ENCODE measurements at regions not wholly inside any gene's neighbourhood (a gene's known extent, or its start where the extent isn't known, plus 50 kb on each side); places are given as distances from the start of the nearest gene placed in this dataset.

DNA sequence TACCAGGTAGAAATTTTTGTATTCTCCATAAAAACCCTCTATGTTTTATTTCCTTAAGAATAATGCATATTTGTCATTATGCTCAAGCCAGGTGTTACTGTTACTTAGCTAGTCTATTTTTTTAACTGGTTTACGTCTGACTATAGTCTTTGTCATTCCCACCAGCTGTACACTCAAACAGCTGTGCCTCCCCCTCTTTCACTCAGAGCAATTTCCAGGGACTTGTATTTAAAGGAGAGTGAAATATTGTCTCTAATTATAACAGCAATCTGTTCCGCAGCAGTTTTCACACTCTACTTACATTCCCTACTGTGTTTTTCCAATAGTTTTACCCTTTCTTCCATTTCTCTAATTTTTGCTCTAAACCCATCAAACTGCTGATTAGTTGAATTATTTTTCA, 813.6 kb upstream of the MIR17HG start:
- DNase-seq (ENCODE audit: low read depth), result no peak

DNA sequence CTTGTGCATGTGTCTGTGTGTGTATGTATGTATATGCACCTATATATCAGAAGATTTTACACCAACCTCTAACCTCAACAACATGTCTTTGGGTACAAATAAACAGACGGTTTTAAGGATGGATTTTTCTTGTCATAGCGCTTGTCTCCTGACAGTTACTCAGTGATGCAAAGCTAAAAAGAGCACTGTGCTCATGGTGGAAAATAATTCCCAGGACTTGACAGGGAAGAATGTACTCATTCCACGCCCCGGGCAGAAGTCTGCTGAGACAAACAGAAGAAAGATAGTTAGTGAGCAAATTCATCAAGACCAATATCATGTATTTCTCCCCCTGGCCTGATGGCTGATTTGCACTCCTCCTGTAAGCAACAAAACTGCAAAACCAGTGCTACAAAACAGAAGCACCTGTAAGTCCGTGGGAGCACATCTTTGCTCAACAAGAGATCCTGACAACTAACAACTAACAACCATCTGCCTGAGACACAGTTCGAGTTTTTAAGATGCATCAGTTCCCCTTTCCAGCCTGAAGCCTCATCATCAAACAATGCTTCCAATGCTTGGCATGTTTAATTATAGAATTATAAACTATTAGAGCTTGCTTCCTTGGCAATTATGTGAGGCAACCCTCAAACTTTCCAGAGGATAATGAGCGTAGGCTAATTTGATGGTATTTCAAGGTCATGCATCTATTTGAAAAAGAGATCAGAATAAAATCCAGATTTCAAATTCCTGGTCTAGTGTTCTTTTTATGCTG, 812.7 kb upstream of the MIR17HG start:
- no peak for DNase-seq (ENCODE audit: low read depth)

- no peak for DNase-seq (ENCODE audit: low read depth)
Observed at GRCh38 chr13:90535421-90535820, 812.1 kb upstream of the MIR17HG start.

- DNase-seq (ENCODE audit: low read depth), result no peak
Observed at GRCh38 chr13:90538063-90538462, 809.4 kb upstream of the MIR17HG start.

- no peak for DNase-seq (ENCODE audit: low read depth)
Observed at GRCh38 chr13:90541346-90541745, 806.1 kb upstream of the MIR17HG start.

- no peak for DNase-seq (ENCODE audit: low read depth)
Observed at GRCh38 chr13:90542959-90543505, 804.5 kb upstream of the MIR17HG start.

GRCh38 chr13:90545070-90545840, 802.2 kb upstream of the MIR17HG start:
- peak; percentile 16 for DNase-seq (ENCODE audit: low read depth)

DNA sequence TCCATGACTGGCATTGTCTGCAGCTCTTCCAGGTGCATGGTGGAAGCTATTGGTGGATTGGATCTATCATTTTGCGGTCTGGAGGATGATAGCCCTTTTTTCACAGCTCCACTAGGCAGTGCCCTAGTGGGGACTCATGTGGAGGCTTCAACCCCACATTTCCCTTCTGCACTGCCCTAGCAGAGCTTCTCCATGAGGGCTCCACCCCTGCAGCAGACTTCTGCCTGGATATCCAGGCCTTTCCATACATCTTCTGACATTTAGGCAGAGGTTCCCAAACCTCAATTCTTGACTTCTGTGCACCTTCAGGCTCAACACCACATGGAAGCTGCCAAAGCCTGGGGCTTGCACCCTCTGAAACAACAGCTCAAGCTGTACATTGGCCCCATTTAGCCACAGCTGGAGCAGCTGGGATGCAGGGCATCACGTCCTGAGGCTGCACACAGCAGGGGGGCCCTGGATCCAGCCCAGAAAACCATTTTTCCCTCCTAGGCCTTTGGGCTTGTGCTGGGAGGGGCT, 800.2 kb upstream of the MIR17HG start:
- DNase-seq (ENCODE audit: low read depth), result no peak

DNA sequence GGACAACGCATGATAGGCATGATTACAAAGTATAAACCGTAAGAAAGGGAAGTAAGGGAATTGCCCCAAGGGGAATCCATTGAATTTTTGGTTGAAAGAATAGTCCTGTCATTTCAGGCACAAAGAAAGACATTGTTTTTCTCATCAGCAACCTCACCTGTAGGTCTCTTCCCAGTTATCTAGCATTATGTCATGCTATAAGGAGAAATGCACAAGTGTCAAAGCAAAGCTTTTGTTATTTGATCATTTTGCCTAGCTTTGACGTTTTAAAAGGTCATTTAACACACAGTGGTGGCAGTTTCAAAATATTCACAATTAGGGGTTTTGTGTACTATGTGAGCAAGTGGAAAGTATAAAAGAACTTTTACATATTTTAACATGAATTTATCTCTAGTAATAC, 796.2 kb upstream of the MIR17HG start:
- no peak for DNase-seq (ENCODE audit: low read depth)

GRCh38 chr13:90552702-90553101, 794.8 kb upstream of the MIR17HG start:
- no peak for DNase-seq (ENCODE audit: low read depth)

GRCh38 chr13:90553159-90553558, 794.3 kb upstream of the MIR17HG start:
- DNase-seq (ENCODE audit: low read depth), result no peak

DNA sequence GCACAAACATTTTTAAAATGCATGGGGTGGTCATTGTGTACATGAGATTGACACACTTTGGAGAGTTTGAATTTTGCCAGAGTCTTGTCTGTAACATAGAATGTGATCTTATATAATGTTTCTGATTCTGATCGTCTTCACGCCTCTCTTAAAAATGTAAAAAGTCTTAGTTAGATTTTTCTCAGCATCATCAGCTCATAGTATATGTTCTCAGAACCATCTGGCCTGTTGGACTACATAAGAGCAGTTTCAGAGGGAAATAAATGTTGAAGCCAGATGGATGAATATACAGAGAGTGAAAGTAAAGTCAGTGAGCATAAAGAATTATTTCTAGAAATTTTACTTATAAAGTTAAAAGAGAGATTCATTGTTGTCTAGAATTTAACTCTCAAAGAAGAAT, 789.9 kb upstream of the MIR17HG start:
- DNase-seq (ENCODE audit: low read depth), result no peak

DNA sequence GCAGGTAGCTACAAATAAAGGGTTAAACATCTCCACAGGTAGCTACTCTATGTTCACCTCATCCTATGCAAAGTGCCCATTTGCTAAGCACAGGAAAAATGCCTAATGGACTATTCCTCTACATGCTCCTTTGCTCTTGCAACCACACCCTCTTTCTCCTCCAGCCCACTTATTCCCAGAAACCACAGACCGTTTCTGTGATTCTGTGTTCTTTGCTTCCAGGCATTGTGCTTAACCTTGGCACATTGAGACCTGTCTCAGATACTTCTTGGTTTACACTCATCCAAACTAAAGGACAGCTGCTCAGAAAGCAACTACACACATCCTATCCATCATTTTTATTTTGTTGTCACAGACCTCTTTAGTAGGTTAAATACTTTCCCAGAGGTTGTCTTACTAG, 785.0 kb upstream of the MIR17HG start:
- no peak for DNase-seq (ENCODE audit: low read depth)

DNA sequence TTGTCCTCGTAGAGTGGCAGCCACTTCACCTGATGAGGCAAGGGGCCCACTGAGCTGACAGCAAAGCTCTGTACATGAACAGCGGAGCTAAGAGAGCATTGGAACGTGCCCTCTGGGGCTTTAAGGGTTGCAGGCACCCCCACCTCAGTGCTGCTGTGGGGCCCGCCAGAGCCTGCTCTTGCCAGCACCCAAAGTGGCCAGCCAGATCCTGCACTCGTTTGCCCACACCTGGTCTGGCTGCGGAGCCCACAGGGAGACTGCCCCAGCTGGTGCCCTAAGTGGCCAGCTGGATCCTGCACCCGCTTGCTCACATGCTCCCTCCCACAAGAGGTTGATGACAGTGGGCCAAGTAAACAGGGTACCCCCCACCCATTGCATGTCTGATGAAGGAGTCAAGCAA, 783.4 kb upstream of the MIR17HG start:
- no peak for DNase-seq (ENCODE audit: low read depth)

DNA sequence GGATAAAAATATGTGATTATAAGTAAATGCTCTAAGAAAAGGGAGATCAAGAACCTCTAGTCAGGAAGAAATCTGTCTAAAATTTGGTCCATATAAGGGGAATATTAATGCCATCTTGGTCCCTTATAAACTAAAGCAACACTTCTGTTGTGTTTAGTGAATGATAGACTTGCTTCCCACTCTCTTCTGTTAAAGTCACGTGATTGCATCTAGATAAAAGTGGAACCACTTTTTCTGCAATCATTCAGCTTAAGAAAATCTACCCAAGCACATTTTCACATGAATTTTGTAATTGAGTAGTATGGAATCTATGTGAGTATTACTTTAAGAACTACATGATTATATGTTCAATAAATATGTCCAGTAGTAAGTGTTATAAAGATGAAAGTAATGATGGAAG, 782.9 kb upstream of the MIR17HG start:
- no peak for DNase-seq (ENCODE audit: low read depth)

GRCh38 chr13:90565985-90566713, 781.3 kb upstream of the MIR17HG start:
- DNase-seq (ENCODE audit: low read depth), result no peak

DNA sequence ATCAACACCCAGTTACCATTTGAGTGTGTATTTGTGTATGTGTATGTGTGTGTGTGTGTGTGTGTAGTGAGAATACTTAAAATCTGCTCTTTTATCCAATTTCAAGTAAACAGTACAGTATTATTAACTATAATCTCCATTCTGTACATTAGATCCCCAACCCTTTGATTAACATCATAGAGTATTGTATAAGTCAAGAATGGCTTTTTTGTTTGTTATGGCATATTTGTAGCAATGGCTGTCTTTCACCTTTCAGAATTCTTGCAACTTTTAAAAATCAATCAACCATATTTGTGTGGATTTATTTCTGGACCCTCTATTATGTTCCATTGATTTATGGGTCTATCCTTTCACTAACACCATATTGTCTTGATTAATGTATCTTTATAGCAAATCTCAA, 779.3 kb upstream of the MIR17HG start:
- DNase-seq (ENCODE audit: low read depth), result no peak

- DNase-seq (ENCODE audit: low read depth), result no peak
Observed at GRCh38 chr13:90576067-90576466, 771.4 kb upstream of the MIR17HG start.

DNA sequence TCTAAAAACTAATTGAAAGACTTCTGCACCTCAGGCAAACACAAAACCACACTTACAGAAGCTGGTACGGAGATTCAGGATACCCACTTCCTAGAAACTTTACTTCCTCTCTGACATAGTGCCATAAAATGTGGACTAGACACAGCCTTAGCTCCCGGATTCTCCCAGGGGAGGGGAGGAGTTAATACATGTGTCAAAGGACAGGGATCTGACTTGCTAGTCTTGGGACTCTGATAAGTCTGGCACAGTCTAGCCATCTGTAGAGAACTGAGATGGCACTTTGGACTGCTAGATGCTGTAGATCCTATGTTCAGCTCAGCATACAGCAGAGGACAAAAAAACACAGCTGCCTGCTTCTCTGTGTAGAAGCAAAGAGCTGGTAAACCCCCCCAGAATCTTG, 769.8 kb upstream of the MIR17HG start:
- no peak for DNase-seq (ENCODE audit: low read depth)

DNA sequence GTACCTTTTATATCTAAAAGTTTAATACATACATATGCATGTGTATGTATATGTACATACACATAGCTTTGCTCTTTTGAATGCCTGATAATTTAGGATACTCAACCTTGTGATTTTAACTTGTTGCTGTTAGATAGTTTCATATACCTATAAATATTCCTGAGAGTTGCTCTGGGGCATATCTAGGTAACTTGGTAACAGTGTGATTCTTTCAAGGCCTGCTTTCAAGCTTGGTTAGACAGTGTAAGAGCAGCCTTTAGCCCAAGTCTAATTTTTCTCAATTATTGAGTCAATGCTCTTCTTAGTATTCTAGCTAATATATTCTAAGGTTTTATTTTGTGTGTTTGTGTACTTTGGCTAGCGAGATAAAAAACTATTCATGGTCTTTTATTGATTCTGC, 762.1 kb upstream of the MIR17HG start:
- no peak for DNase-seq (ENCODE audit: low read depth)

DNA sequence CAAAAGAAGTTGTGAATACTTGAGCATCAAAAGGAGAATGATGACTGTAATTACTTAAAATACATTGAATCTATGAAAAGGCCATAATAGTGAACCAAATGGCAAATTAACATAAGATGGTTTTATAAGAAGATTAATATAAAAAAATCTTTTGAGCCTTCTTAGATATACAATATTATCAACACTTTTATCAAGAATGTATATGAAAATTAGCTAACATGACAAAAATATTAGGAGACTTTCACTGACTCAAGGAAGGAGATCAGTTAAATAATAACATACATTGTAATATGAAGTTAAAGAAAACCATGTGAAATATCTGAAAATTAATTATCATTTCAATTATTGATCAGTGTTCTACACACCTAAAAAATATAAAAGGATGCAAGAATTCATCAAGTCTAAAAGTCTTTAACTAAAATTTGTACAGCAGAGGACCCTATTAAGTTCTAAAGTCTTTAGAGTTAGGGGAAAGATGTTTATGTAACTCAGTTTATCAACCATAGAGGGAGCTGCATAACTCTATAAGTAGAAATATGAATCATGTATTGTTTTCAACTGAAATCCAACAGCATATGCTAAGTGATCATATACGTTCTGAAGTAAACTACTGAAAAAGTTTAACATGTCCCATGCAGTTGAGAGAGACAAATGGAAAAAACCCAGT, 756.1 kb upstream of the MIR17HG start:
- peak; percentile 16 for DNase-seq (ENCODE audit: low read depth)

DNA sequence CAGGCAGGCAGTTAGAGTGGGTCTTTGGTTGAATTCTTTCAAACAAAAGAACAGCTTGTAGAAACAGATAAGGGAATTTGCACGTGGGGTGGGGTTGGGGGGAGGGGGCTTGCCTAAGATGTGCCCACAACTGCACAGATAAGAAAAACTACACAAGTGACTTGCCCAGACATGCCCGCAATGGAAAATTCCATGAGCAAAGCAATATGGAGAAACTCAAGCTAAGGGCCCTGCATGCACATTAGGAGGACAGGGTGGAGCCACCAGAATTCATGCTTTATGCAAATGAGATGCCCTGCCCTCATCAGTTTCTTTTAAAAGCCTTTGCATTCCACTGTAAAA, 755.6 kb upstream of the MIR17HG start:
- DNase-seq (ENCODE audit: low read depth), result no peak

Measured in ELR (cell line).